ENCODE measurements at regions not wholly inside any gene's neighbourhood (a gene's known extent, or its start where the extent isn't known, plus 50 kb on each side); places are given as distances from the start of the nearest gene placed in this dataset.

DNA sequence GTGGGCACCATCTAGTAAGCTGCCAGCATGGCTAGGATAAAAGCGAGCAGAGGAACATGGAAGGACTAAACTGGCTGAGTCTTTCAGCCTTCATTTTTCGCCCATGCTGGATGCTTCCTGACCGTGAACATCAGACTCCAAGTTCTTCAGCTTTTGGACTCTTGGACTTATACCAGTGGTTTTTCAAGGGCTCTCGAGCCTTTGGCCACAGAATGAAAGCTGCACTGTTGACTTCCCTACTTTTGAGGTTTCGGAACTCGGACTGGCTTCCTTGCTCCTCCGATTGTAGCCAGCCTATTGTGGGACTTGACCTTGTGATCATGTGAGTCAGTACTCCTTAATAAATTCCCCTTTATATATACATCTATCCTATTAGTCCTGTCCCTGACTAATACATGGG is 785.1 kb upstream of the SLITRK6 start:
- Histone ChIP-seq H3K23me2 (ENCODE audit: insufficient read length, low read depth, low read length, poor library complexity, severe bottlenecking) (no peaks in the 10 kb centered on the region), H3K18ac (ENCODE audit: insufficient read length, low read depth, low read length) (no peak overlapping the region), H4K5ac (ENCODE audit: insufficient read length, low read depth, low read length) (no peak overlapping the region), H3K14ac (ENCODE audit: insufficient read depth, low read length) (0 out of 2 replicates have a peak overlapping the region, but pooled peaks have one; percentile 24), H4K91ac (ENCODE audit: insufficient read length, low read depth, low read length) (no peak overlapping the region), H3K9me3 (ENCODE audit: control insufficient read depth, low read depth, low read length) (no peaks in the 10 kb centered on the region), H3K79me2 (ENCODE audit: insufficient read depth, low read length) (no peaks in the 10 kb centered on the region), H3K4me1 (ENCODE audit: insufficient read depth, low read length) (no peaks in the 10 kb centered on the region), H3K56ac (ENCODE audit: insufficient read length, low read depth, low read length) (no peak overlapping the region), H4K20me1 (ENCODE audit: control insufficient read depth, insufficient read depth, insufficient read length) (no peaks in the 10 kb centered on the region), H3K9ac (ENCODE audit: extremely low read depth, insufficient read length, low read length) (no peak overlapping the region), H3T11ph (ENCODE audit: low read length) (no peak overlapping the region), H3K79me1 (ENCODE audit: insufficient read depth, low read depth, low read length, poor library complexity, severe bottlenecking) (no peaks in the 10 kb centered on the region), H4K8ac (replicated peaks; ENCODE audit: insufficient read length, low read depth, low read length) (no peak overlapping the region), H3K23ac (ENCODE audit: insufficient read length, low read depth, low read length) (no peak overlapping the region), H3K27ac (ENCODE audit: insufficient read length, low read depth, low read length) (no peak overlapping the region), H3K4me2 (ENCODE audit: insufficient read depth, insufficient read length, low read length) (no peak overlapping the region), H2BK120ac (ENCODE audit: low read depth, low read length, poor library complexity, severe bottlenecking) (no peak overlapping the region), H2AFZ (ENCODE audit: low read length) (no peak overlapping the region), H2BK15ac (ENCODE audit: low read depth, low read length) (no peak overlapping the region), H2BK5ac (ENCODE audit: insufficient read length, low read length) (no peak overlapping the region), H2BK20ac (ENCODE audit: low read depth, low read length, poor library complexity, severe bottlenecking) (no peak overlapping the region), H3K27me3 (ENCODE audit: insufficient read depth, low read length) (no peaks in the 10 kb centered on the region), H3K4ac (ENCODE audit: low read depth, low read length) (no peak overlapping the region), H2AK5ac (ENCODE audit: insufficient read length, low read length) (no peak overlapping the region), H2BK12ac (ENCODE audit: insufficient read length, low read depth, low read length) (no peak overlapping the region)
- Mint-ChIP-seq H3K9me3 (no peaks in the 10 kb centered on the region; a peak in 1 of 5 replicates), H3K4me3 (no peak overlapping the region), H3K4me1 (peaks cover 0 to 4% of the 10 kb centered on the region in 2 experiments; a peak in 1 of 4 replicates), H3K27ac (no peak overlapping the region), H3K27me3 (ENCODE audit: low read depth) (no peaks in the 10 kb centered on the region), H3K36me3 (ENCODE audit: insufficient read depth in 1 of 3, low read depth in 3 of 3) (no peaks in the 10 kb centered on the region)
- no peak for DNase-seq
- TF ChIP-seq, protein P1, sequence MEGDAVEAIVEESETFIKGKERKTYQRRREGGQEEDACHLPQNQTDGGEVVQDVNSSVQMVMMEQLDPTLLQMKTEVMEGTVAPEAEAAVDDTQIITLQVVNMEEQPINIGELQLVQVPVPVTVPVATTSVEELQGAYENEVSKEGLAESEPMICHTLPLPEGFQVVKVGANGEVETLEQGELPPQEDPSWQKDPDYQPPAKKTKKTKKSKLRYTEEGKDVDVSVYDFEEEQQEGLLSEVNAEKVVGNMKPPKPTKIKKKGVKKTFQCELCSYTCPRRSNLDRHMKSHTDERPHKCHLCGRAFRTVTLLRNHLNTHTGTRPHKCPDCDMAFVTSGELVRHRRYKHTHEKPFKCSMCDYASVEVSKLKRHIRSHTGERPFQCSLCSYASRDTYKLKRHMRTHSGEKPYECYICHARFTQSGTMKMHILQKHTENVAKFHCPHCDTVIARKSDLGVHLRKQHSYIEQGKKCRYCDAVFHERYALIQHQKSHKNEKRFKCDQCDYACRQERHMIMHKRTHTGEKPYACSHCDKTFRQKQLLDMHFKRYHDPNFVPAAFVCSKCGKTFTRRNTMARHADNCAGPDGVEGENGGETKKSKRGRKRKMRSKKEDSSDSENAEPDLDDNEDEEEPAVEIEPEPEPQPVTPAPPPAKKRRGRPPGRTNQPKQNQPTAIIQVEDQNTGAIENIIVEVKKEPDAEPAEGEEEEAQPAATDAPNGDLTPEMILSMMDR (conservative IDR thresholded peaks at IDR 0.05): no peak
- no CpG with 5 or more reads among the region's 7 CpGs for WGBS (ENCODE audit: extremely low coverage, insufficient read length, low lambda C conversion rate)

Measured in H9 (cell line).